A549 (cell line): ENCODE measurements at regions not wholly inside any gene's neighbourhood (a gene's known extent, or its start where the extent isn't known, plus 50 kb on each side); places are given as distances from the start of the nearest gene placed in this dataset.

Experiments
- ATAC-seq, 2 experiments: fragments of 200-7000 bp in 1 of 2; fragments of >200 bp in 1 of 2; cut with Nextera tagmentation in 1 of 2; cut with Tn5 transposase in 1 of 2; 3 replicates each; pipeline versions ENCODE4 v1.8.0 to v1.9.1; 2018 to 2020; ENCODE audit warnings: mild to moderate bottlenecking in 1 of 2, moderate library complexity in 1 of 2
- CTCF ChIA-PET: fragments of 300-600 bp; sonication (Branson Sonifier 250); formaldehyde crosslinking; extraction: SDS; loops from one replicate; lab custom pipeline; 2021; ENCODE audit warnings: antibody characterized with exemption, inconsistent platforms; lab: Yijun Ruan, JAX
- POLR2A ChIA-PET: fragments of 350-600 bp; formaldehyde crosslinking; extraction: SDS; loops from one replicate; lab custom pipeline; 2021; ENCODE audit warnings: antibody characterized with exemption, inconsistent platforms; lab: Yijun Ruan, JAX
- DNase-seq, 2 experiments: peaks; one replicate each; pipeline versions ENCODE4 v3.0.0 to v3.0.0-alpha.2; 2011 to 2016; ENCODE audit warnings: low read depth in 1 of 2, low spot score in 1 of 2
- FAIRE-seq: peaks from 2 replicates; lab custom pipeline; 2011; peaks lifted over from hg19 to GRCh38; lab: Jason Lieb, UNC
- H3K27ac ChIP-seq, 2 experiments: fragments of >200 bp; sonication (Bioruptor Twin); formaldehyde crosslinking; 3 replicates each; pipeline ENCODE4 v1.5.1; 2016 to 2017
- H3K4me1 ChIP-seq: fragments of >200 bp; sonication (Bioruptor Twin); formaldehyde crosslinking; 3 replicates; pipeline ENCODE4 v1.6.1; 2016
- H3K4me2 ChIP-seq: fragments of >200 bp; sonication (Bioruptor Twin); formaldehyde crosslinking; 3 replicates; pipeline ENCODE4 v1.6.1; 2016
- H3K4me3 ChIP-seq: fragments of >200 bp; sonication (Bioruptor Twin); formaldehyde crosslinking; 3 replicates; pipeline ENCODE4 v1.5.1; 2016
- H3K9me3 ChIP-seq: fragments of >200 bp; sonication (Bioruptor Twin); formaldehyde crosslinking; 3 replicates; pipeline ENCODE4 v1.6.1; 2016
- BHLHE40 ChIP-seq: IDR thresholded peaks from 2 replicates; pipeline ENCODE4 v1.6.1; 2012; ENCODE audit warnings: low read depth, low read length, inconsistent platforms
- CEBPB ChIP-seq, 2 experiments: fragments of >200 bp in 1 of 2; sonication (Bioruptor Twin) in 1 of 2; formaldehyde crosslinking in 1 of 2; IDR thresholded peaks; 2 replicates each; pipeline ENCODE4 v1.6.1; 2012 to 2016
- CTCF ChIP-seq: fragments of >200 bp; sonication (Bioruptor Twin); formaldehyde crosslinking; IDR thresholded peaks from 3 replicates; pipeline ENCODE4 v1.5.1; 2016
- EHF ChIP-seq: fragments of 250-450 bp; sonication (Bioruptor Pico); IDR thresholded peaks from 2 replicates; pipeline ENCODE4 v1.5.0; 2020; ENCODE audit warnings: mild to moderate bottlenecking
- EP300 ChIP-seq, 2 experiments: fragments of >200 bp; sonication (Bioruptor Twin); formaldehyde crosslinking; IDR thresholded peaks; 2 replicates in 1 of 2; 3 replicates in 1 of 2; pipeline ENCODE4 v1.6.1; 2016 to 2017
- HDAC2 ChIP-seq: fragments of 200-600 bp; sonication (generic); IDR thresholded peaks from 2 replicates; pipeline ENCODE4 v1.6.1; 2016
- HOXB13 ChIP-seq: fragments of 250-450 bp; sonication (Bioruptor Pico); IDR thresholded peaks from 2 replicates; pipeline ENCODE4 v1.5.0; 2020; ENCODE audit warnings: low read depth, mild to moderate bottlenecking, moderate library complexity
- HOXB5 ChIP-seq: fragments of 250-450 bp; sonication (Bioruptor Pico); IDR thresholded peaks from 2 replicates; pipeline ENCODE4 v1.5.0; 2020; ENCODE audit warnings: mild to moderate bottlenecking, moderate library complexity
- JUN ChIP-seq, 2 experiments: fragments of >200 bp; sonication (Bioruptor Twin); formaldehyde crosslinking; IDR thresholded peaks; 2 replicates in 1 of 2; 3 replicates in 1 of 2; pipeline ENCODE4 v1.6.1; 2016 to 2017
- KDM5A ChIP-seq: fragments of 200-600 bp; sonication (generic); IDR thresholded peaks from 2 replicates; pipeline ENCODE4 v1.6.1; 2016; ENCODE audit warnings: antibody characterized with exemption, mild to moderate bottlenecking
- MAZ ChIP-seq: fragments of 150-350 bp; IDR thresholded peaks from 2 replicates; pipeline ENCODE4 v1.6.1; 2014; ENCODE audit warnings: antibody characterized with exemption, low read depth, low read length, borderline replicate concordance
- MYC ChIP-seq: IDR thresholded peaks from 2 replicates; pipeline ENCODE4 v1.6.1; 2012; ENCODE audit warnings: mild to moderate bottlenecking, inconsistent platforms, low read length, improper control_type of control experiment, borderline replicate concordance
- NFE2L2 ChIP-seq: fragments of 150-350 bp; conservative IDR thresholded peaks from 2 replicates; pipeline ENCODE4 v1.6.1; 2014; ENCODE audit warnings: low read length
- PHF8 ChIP-seq: fragments of 200-600 bp; sonication (generic); IDR thresholded peaks from 2 replicates; pipeline ENCODE4 v1.6.1; 2016; ENCODE audit warnings: low read depth, mild to moderate bottlenecking, antibody characterized with exemption, moderate library complexity, borderline replicate concordance
- POLR2A ChIP-seq: IDR thresholded peaks from 2 replicates; pipeline ENCODE4 v1.6.1; 2012; ENCODE audit warnings: mild to moderate bottlenecking, low read length
- RAD21 ChIP-seq, 2 experiments: fragments of >200 bp in 1 of 2; sonication (Bioruptor Twin) in 1 of 2; formaldehyde crosslinking in 1 of 2; IDR thresholded peaks in 1 of 2; conservative IDR thresholded peaks in 1 of 2; 2 replicates in 1 of 2; 3 replicates in 1 of 2; pipeline ENCODE4 v1.6.1; 2012 to 2018; ENCODE audit warnings: inconsistent platforms in 1 of 2
- RCOR1 ChIP-seq: fragments of 150-350 bp; IDR thresholded peaks from 2 replicates; pipeline ENCODE4 v1.6.1; 2014; ENCODE audit warnings: antibody characterized with exemption, low read length, low read depth
- REST ChIP-seq: fragments of 200-600 bp; sonication (generic); IDR thresholded peaks from 2 replicates; pipeline ENCODE4 v1.6.1; 2016; ENCODE audit warnings: antibody characterized with exemption, mild to moderate bottlenecking, moderate library complexity
- SMC3 ChIP-seq: fragments of >200 bp; sonication (Bioruptor Twin); formaldehyde crosslinking; IDR thresholded peaks from 3 replicates; pipeline ENCODE4 v1.6.1; 2018; ENCODE audit warnings: inconsistent platforms
- SREBF2 ChIP-seq: fragments of 450-650 bp; IDR thresholded peaks from 2 replicates; pipeline ENCODE4 v1.6.1; 2014; ENCODE audit warnings: mild to moderate bottlenecking, moderate library complexity
- TFCP2L1 ChIP-seq: fragments of 250-450 bp; sonication (Bioruptor Pico); IDR thresholded peaks from 2 replicates; pipeline ENCODE4 v1.5.0; 2021; ENCODE audit warnings: mild to moderate bottlenecking
- TP53 ChIP-seq: fragments of 250-450 bp; sonication (Bioruptor Pico); IDR thresholded peaks from 2 replicates; pipeline ENCODE4 v1.5.0; 2021; ENCODE audit warnings: mild to moderate bottlenecking, moderate library complexity
- ZNF302 ChIP-seq: fragments of 250-450 bp; sonication (Bioruptor Pico); IDR thresholded peaks from 2 replicates; pipeline ENCODE4 v1.9.0; 2021; ENCODE audit warnings: inconsistent platforms, mild to moderate bottlenecking, moderate library complexity
- WGBS: methylation state at CpG from one replicate; pipeline ENCODE4 v1.1.6; 2017; ENCODE audit errors: missing lambda C conversion rate; 5-methylcytosine and 5-hydroxymethylcytosine counted together

- no peak for TF ChIP-seq CTCF
- no peak for TF ChIP-seq EHF (CRISPR knock-in tag)
- no peak for TF ChIP-seq MAZ
- no peak for TF ChIP-seq POLR2A
These were observed 1249.8 kb downstream of the NSUN3 start (continued) for GRCh38 chr3:95312650-95313049.

- no peak for FAIRE-seq
- Histone ChIP-seq H3K9me3 (0 out of 3 replicates have a peak, but pooled peaks cover 2% of the 10 kb centered on the region), H3K4me3 (no peak overlapping the region), H3K4me1 (no peaks in the 10 kb centered on the region), H3K27ac (no peak overlapping the region)
- no peak for ATAC-seq
- WGBS: 47% methylated on average over 3 of the region's 3 CpGs
- no peak for DNase-seq
- CTCF ChIA-PET: no interaction called here
- TF ChIP-seq MYC: no peak
- TF ChIP-seq, all 56 proteins: peak for 0
- POLR2A ChIA-PET: no interaction called here
- no peak overlapping the region for H3K4me2 ChIP-seq
These were observed 1257.1 kb downstream of the NSUN3 start for GRCh38 chr3:95319921-95320494.

GRCh38 chr3:95327478-95327877, 1264.6 kb downstream of the NSUN3 start:
- Histone ChIP-seq H3K4me3 (no peak overlapping the region), H3K4me1 (no peaks in the 10 kb centered on the region), H3K9me3 (no peaks in the 10 kb centered on the region), H3K27ac (no peak overlapping the region), H3K4me2 (no peak overlapping the region)
- CTCF ChIA-PET: no interaction called here
- TF ChIP-seq CEBPB (IDR thresholded peaks at IDR 0.05): no peak
- no peak for TF ChIP-seq HOXB5 (CRISPR knock-in tag)
- TF ChIP-seq SREBF2: no peak
- no peak for TF ChIP-seq REST
- no peak for TF ChIP-seq JUN (IDR thresholded peaks at IDR 0.05)
- TF ChIP-seq MAZ: no peak
- no peak for TF ChIP-seq RAD21 (conservative IDR thresholded peaks at IDR 0.05 in 1 of 2, IDR thresholded peaks at IDR 0.05 in 1 of 2)
- TF ChIP-seq BHLHE40: no peak
- TF ChIP-seq SMC3: no peak
- TF ChIP-seq HDAC2: no peak
- TF ChIP-seq NFE2L2: no peak
- no peak for TF ChIP-seq RCOR1
- TF ChIP-seq TP53 (CRISPR knock-in tag): no peak
- no peak for TF ChIP-seq TFCP2L1 (CRISPR knock-in tag)
- no peak for TF ChIP-seq HOXB13 (CRISPR knock-in tag)
- no peak for TF ChIP-seq EP300 (IDR thresholded peaks at IDR 0.05)
- no peak for TF ChIP-seq KDM5A
- no peak for TF ChIP-seq ZNF302 (CRISPR knock-in tag)
- no peak for TF ChIP-seq PHF8
- no peak for ATAC-seq
- 31% methylated on average over 2 of the region's 2 CpGs for WGBS
- no peak for DNase-seq
- FAIRE-seq: no peak
- POLR2A ChIA-PET: no interaction called here
